Stomach (tissue), 4 donors: ENCODE measurements at regions not wholly inside any gene's neighbourhood (a gene's known extent, or its start where the extent isn't known, plus 50 kb on each side); places are given as distances from the start of the nearest gene placed in this dataset.

Experiments
- CTCF ChIP-seq, 7 experiments: fragments of 450-650 bp in 4 of 7; fragments of 200-600 bp in 3 of 7; sonication (generic) in 3 of 7; IDR thresholded peaks; one replicate each; pipeline ENCODE4 v1.5.1; 2016 to 2019; ENCODE audit warnings: antibody characterized with exemption in 7 of 7, control low read depth in 2 of 7, mild to moderate bottlenecking in 1 of 7
- POLR2A ChIP-seq, 4 donors: fragments of 450-650 bp; IDR thresholded peaks; one replicate each; pipeline ENCODE4 v1.6.1; 2016; ENCODE audit warnings: antibody characterized with exemption in 4 of 4, control low read depth in 2 of 4, mild to moderate bottlenecking in 1 of 4, moderate library complexity in 1 of 4
- POLR2AphosphoS5 ChIP-seq, 3 donors: sonication (generic); formaldehyde crosslinking; IDR thresholded peaks; one replicate each; pipeline ENCODE4 v1.6.1; 2016; ENCODE audit warnings: antibody characterized with exemption in 3 of 3

GRCh38 chr11:15773476-15774387 is 582.6 kb downstream of the SOX6 start:
- TF ChIP-seq POLR2AphosphoS5 (IDR thresholded peaks at IDR 0.05) (no peak), POLR2A (IDR thresholded peaks at IDR 0.05) (no peak), CTCF (IDR thresholded peaks at IDR 0.05) (no peak)
